NCI-H1092 treated with DMSO at 0.1 percent for 48 hours (cell line): ENCODE measurements at regions not wholly inside any gene's neighbourhood (a gene's known extent, or its start where the extent isn't known, plus 50 kb on each side); places are given as distances from the start of the nearest gene placed in this dataset.
"Not testable (repeated sequence)": the region's sequence is repeated elsewhere in the genome, so short reads cannot be mapped to it uniquely, and the experiment has no call there.

Experiments used
- DNase-seq: peaks from one replicate; lab custom pipeline; 2025; lab: John Stamatoyannopoulos, UW

- no peak for DNase-seq
These were observed 117.8 kb upstream of the ENPP6 start for GRCh38 chr4:184335520-184335919.

- DNase-seq, result not testable (repeated sequence)
These were observed 115.8 kb upstream of the ENPP6 start for GRCh38 chr4:184333446-184333845.

- DNase-seq, result peak; percentile 44
These were observed 113.8 kb upstream of the ENPP6 start for GRCh38 chr4:184331268-184331995.

GRCh38 chr4:184330517-184331094 lies 112.9 kb upstream of the ENPP6 start:
- DNase-seq, result not testable (repeated sequence)

- no peak for DNase-seq
These were observed 112.2 kb upstream of the ENPP6 start for GRCh38 chr4:184329659-184330400.

- no peak for DNase-seq
These were observed 111.6 kb upstream of the ENPP6 start for GRCh38 chr4:184329235-184329634.

GRCh38 chr4:184328022-184328736 lies 110.5 kb upstream of the ENPP6 start:
- no peak for DNase-seq

GRCh38 chr4:184324939-184325477 lies 107.3 kb upstream of the ENPP6 start:
- no peak for DNase-seq

- DNase-seq, result no peak
These were observed 104.8 kb upstream of the ENPP6 start for GRCh38 chr4:184322328-184323025.

GRCh38 chr4:184320631-184321030 lies 103.0 kb upstream of the ENPP6 start:
- no peak for DNase-seq

- no peak for DNase-seq
These were observed 101.2 kb upstream of the ENPP6 start for GRCh38 chr4:184318852-184319251.

- DNase-seq, result no peak
These were observed 99.7 kb upstream of the ENPP6 start for GRCh38 chr4:184317234-184317918.

GRCh38 chr4:184316821-184317220 lies 99.1 kb upstream of the ENPP6 start:
- DNase-seq, result no peak

GRCh38 chr4:184315675-184316359 lies 98.1 kb upstream of the ENPP6 start:
- no peak for DNase-seq

- DNase-seq, result no peak
These were observed 96.3 kb upstream of the ENPP6 start for GRCh38 chr4:184313702-184314659.

- DNase-seq, result no peak
These were observed 95.4 kb upstream of the ENPP6 start for GRCh38 chr4:184313058-184313581.

- no peak for DNase-seq
These were observed 94.5 kb upstream of the ENPP6 start for GRCh38 chr4:184312126-184312525.

- DNase-seq, result no peak
These were observed 93.4 kb upstream of the ENPP6 start for GRCh38 chr4:184310881-184311709.
